ENCODE measurements at regions not wholly inside any gene's neighbourhood (a gene's known extent, or its start where the extent isn't known, plus 50 kb on each side); places are given as distances from the start of the nearest gene placed in this dataset.

- H3K9me3 ChIP-seq (ENCODE audit: insufficient read depth, low read length), result no peaks in the 10 kb centered on the region
- no peak overlapping the region for H2AFZ ChIP-seq (ENCODE audit: low read depth, low read length, severe bottlenecking)
- no peaks in the 10 kb centered on the region for H3K27me3 ChIP-seq (ENCODE audit: low read length)
- no peaks in the 10 kb centered on the region for H4K20me1 ChIP-seq (ENCODE audit: low read depth, low read length)
- no peaks in the 10 kb centered on the region for H3K36me3 ChIP-seq (ENCODE audit: low read length)
- no peaks in the 10 kb centered on the region for H3K79me2 ChIP-seq (ENCODE audit: insufficient read depth, low read length)
- no peak overlapping the region for H3K4me2 ChIP-seq (ENCODE audit: low read depth, low read length, poor library complexity, severe bottlenecking)
- H3K9me2 ChIP-seq (replicated peaks; ENCODE audit: insufficient read depth, low read length), result no peaks in the 10 kb centered on the region
- no peak overlapping the region for H3K27ac ChIP-seq (ENCODE audit: low read depth, low read length)
- H3F3A ChIP-seq (ENCODE audit: insufficient read depth), result no peaks in the 10 kb centered on the region
- no peak for TF ChIP-seq EZH2phosphoT487 (conservative IDR thresholded peaks at IDR 0.05; ENCODE audit: low read length)
- no peak for TF ChIP-seq CTCF (IDR thresholded peaks at IDR 0.05; ENCODE audit: insufficient read depth, low read length, poor library complexity, severe bottlenecking)
- no peak overlapping the region for H3K4me3 ChIP-seq (ENCODE audit: insufficient read depth, low read length, poor library complexity, severe bottlenecking)
- H3K9ac ChIP-seq (ENCODE audit: low read length), result no peak overlapping the region
These were observed 152.2 kb downstream of the ZNF326 start for GRCh38 chr1:90147093-90147492.

GRCh38 chr1:90144820-90145219 lies 149.9 kb downstream of the ZNF326 start:
- TF ChIP-seq CTCF (IDR thresholded peaks at IDR 0.05; ENCODE audit: insufficient read depth, low read length, poor library complexity, severe bottlenecking), result no peak
- TF ChIP-seq EZH2phosphoT487 (conservative IDR thresholded peaks at IDR 0.05; ENCODE audit: low read length), result no peak
- Histone ChIP-seq H4K20me1 (ENCODE audit: low read depth, low read length) (no peaks in the 10 kb centered on the region), H3K79me2 (ENCODE audit: insufficient read depth, low read length) (no peaks in the 10 kb centered on the region), H3F3A (ENCODE audit: insufficient read depth) (no peaks in the 10 kb centered on the region), H3K4me2 (ENCODE audit: low read depth, low read length, poor library complexity, severe bottlenecking) (no peak overlapping the region), H3K4me3 (ENCODE audit: insufficient read depth, low read length, poor library complexity, severe bottlenecking) (no peak overlapping the region), H3K9me3 (ENCODE audit: insufficient read depth, low read length) (no peaks in the 10 kb centered on the region), H2AFZ (ENCODE audit: low read depth, low read length, severe bottlenecking) (no peak overlapping the region), H3K36me3 (ENCODE audit: low read length) (no peaks in the 10 kb centered on the region), H3K9ac (ENCODE audit: low read length) (no peak overlapping the region), H3K9me2 (replicated peaks; ENCODE audit: insufficient read depth, low read length) (no peaks in the 10 kb centered on the region), H3K27me3 (ENCODE audit: low read length) (no peaks in the 10 kb centered on the region), H3K27ac (ENCODE audit: low read depth, low read length) (no peak overlapping the region)

- Histone ChIP-seq H3K4me3 (ENCODE audit: insufficient read depth, low read length, poor library complexity, severe bottlenecking) (no peak overlapping the region), H3F3A (ENCODE audit: insufficient read depth) (no peaks in the 10 kb centered on the region), H3K9ac (ENCODE audit: low read length) (no peak overlapping the region), H3K36me3 (ENCODE audit: low read length) (no peaks in the 10 kb centered on the region), H3K4me2 (ENCODE audit: low read depth, low read length, poor library complexity, severe bottlenecking) (no peak overlapping the region), H4K20me1 (ENCODE audit: low read depth, low read length) (no peaks in the 10 kb centered on the region), H3K27ac (ENCODE audit: low read depth, low read length) (no peak overlapping the region), H2AFZ (ENCODE audit: low read depth, low read length, severe bottlenecking) (no peak overlapping the region), H3K79me2 (ENCODE audit: insufficient read depth, low read length) (no peaks in the 10 kb centered on the region), H3K9me3 (ENCODE audit: insufficient read depth, low read length) (no peaks in the 10 kb centered on the region), H3K9me2 (replicated peaks; ENCODE audit: insufficient read depth, low read length) (no peaks in the 10 kb centered on the region), H3K27me3 (ENCODE audit: low read length) (no peaks in the 10 kb centered on the region)
- TF ChIP-seq EZH2phosphoT487 (conservative IDR thresholded peaks at IDR 0.05; ENCODE audit: low read length) (no peak), CTCF (IDR thresholded peaks at IDR 0.05; ENCODE audit: insufficient read depth, low read length, poor library complexity, severe bottlenecking) (no peak)
These were observed 148.7 kb downstream of the ZNF326 start for GRCh38 chr1:90143591-90143990.

Measured in SU-DHL-6 (cell line).